Stimulated activated CD4-positive, alpha-beta T cell treated with anti-CD3 and anti-CD28 coated beads, Interleukin-12 subunit alpha, Interleukin-12 subunit beta, amount 100 ng/mL, for 4 hours (primary cell): ENCODE measurements at regions not wholly inside any gene's neighbourhood (a gene's known extent, or its start where the extent isn't known, plus 50 kb on each side); places are given as distances from the start of the nearest gene placed in this dataset.
"Not testable (repeated sequence)": the region's sequence is repeated elsewhere in the genome, so short reads cannot be mapped to it uniquely, and the experiment has no call there.

Source experiments
- DNase-seq: peaks from one replicate; pipeline ENCODE4 v3.0.0-alpha.2; 2020

- not testable (repeated sequence) for DNase-seq
These were observed 87.7 kb upstream of the PLGLB2 start for GRCh38 chr2:87660164-87660563.

GRCh38 chr2:87662316-87663290 lies 85.3 kb upstream of the PLGLB2 start:
- DNase-seq = not testable (repeated sequence)

- DNase-seq = not testable (repeated sequence)
These were observed 84.5 kb upstream of the PLGLB2 start for GRCh38 chr2:87663347-87663746.

DNA sequence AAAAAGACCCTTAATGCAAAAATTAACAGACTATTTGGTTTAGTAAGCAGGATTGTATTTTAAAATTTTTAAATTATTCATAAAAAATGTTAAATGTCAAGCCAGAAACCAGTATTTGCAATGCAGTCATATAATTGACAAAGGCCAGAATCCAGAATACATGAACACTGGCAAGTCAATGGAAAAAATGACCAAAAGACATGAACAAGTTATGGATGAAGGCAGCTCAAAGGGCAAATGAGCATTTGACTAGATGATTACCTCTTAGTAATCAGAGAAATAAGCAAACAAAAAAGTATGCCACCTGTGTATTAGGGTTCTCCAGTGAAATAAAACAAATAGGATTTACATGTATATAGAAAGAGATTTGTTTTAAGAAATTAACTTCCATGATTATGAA lies 80.9 kb upstream of the PLGLB2 start:
- DNase-seq = not testable (repeated sequence)

- DNase-seq = not testable (repeated sequence)
These were observed 79.5 kb upstream of the PLGLB2 start for GRCh38 chr2:87668361-87668760.

DNA sequence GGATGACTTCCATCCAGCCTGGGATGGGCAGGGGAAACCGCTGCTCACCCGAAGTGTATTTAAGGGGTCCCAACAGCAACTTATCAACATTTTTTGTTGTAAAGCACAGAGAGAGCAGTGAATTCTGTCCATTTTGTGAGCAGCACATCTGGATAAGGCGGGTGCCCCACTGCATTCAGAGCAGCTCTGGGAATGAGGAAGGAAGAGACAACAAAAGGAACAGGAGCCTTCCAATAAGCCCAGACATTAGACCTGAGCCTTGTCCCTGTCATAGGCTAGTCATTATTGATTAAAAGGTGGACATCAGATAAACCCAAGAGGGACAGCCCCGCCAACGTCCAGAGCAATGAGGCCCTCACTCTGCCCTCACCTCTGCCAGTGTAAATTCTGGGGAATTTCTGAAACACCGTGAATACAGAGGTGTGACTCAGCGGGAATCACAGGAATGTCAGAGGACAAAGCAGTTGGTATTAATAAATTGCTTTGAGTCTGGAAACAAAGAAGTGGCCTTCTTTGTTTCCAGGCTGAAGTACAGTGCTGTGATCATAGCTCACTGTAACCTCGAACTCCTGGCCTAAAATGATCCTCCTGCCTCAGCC lies 78.2 kb upstream of the PLGLB2 start:
- DNase-seq = not testable (repeated sequence)

- DNase-seq = not testable (repeated sequence)
These were observed 75.5 kb upstream of the PLGLB2 start for GRCh38 chr2:87672404-87672803.

DNA sequence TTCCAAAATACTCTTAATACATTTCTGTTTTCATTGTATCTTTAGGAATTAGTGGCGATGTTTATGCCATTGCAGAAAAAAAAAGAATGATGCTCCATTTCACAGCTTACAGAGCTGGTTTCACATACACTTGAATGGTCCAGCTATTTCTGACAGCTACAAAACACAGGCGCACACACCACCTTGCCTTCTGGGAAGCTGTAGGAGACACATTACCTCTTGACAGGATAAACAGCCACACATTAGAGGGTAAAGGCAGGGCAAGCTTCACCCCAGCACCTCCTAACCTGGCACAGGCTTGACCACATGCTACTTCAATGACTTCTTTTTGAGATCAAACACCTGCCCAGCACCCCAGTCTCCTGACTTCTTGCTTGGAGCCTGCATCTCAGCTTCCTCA lies 73.2 kb upstream of the PLGLB2 start:
- DNase-seq = not testable (repeated sequence)

DNA sequence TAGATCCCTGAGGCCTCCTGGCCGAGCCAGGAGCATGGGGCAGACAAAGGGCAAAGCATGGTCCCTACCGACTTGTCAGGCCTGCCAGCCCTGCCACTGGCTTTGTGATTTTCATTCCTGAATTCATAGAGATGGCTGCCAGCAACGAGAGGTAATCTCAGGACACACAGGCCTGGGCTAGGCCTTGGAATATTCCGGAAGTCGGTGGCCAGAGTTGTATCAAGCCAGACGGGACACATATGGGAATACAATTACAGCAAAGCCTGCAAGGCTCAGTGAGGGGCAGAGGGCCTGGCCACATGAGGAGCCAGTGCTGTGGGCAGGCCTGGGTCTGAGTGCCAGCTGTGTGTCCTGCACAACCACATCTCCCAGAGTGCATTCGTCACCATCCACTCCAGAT lies 72.4 kb upstream of the PLGLB2 start:
- DNase-seq = not testable (repeated sequence)

DNA sequence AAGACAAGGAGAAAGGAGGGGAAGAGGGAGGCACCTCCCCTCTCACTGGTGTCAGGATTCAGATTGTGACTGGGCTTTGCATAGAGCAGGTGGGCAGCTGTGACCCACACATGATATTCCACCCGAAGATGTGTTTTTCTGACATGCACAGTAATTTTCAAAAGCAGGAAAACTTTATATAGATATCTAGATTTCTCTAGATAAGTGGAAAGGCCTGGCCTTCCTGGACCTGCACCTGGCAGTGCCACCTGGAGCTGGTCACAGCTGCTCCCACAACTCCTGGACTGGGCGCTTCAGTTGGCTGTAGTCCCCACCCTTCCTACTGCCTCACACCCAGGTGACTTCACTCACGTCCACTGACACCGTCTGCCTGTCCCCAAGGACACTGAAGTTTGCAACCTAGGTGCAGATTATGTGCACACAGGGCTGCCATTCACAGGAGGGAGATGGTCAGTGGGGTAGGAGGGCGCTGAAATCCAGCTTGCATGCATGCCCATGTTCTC lies 70.4 kb upstream of the PLGLB2 start:
- DNase-seq = not testable (repeated sequence)

DNA sequence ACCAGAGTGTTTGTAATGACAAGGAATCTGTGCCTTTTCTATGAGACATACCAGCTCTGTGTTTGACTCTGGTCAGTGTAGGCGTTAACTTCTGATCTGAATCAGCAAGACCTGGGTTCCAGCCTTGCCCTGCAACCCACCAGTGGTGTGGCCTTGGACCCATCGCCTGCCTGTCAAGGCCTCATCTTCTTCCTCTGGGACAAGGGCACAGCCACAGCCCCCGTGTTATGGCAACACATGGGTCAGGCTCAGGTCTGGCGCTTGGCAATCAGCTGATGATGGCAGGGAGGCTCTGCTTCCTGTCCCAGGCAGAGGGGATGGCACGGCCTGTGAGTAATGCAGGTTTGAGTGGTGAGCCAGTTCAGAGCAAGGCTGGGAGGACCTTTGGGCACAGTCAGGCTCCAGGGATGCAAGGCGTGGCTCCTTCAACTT lies 69.1 kb upstream of the PLGLB2 start:
- DNase-seq = not testable (repeated sequence)

DNA sequence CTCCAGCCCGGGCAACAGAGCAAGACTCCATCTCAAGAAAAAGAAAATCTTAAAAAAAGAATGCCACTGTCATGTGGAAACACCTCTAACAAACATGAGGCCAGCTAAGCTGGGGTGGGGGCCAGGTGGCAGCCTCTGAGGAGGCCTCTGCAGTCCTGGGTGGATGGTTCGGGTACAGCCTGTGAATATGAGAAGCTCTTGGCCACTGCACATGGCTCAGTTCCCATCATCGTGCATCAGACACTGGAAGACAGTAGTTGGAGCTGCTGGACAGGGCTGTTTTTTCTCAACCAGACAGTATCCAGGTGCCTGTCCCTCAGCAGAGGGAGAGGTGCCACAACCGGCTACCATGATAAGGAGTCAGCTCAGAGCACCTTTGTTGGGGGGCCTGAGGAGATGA lies 67.9 kb upstream of the PLGLB2 start:
- DNase-seq = not testable (repeated sequence)

- DNase-seq = not testable (repeated sequence)
These were observed 67.2 kb upstream of the PLGLB2 start for GRCh38 chr2:87680691-87681090.

- not testable (repeated sequence) for DNase-seq
These were observed 64.4 kb upstream of the PLGLB2 start for GRCh38 chr2:87683451-87683850.

DNA sequence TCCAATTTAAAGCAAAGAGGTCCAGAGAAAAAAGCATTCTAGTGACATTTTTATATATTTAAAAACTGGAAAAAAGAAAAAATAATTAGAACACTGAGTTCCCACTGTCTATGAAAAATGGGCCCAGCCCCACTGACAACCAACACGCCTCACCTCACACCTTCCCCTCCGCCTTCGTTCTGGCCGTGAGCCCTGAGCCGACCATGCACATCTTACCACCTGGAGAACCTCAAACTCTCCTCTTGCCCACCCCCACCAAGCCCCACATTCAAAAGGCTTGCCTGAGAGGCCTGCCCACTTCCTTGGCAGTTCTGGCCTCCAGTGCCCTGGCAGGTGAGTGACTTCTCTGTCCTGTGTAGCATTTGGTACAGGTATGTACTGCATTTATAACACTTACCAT lies 63.9 kb upstream of the PLGLB2 start:
- DNase-seq = not testable (repeated sequence)

DNA sequence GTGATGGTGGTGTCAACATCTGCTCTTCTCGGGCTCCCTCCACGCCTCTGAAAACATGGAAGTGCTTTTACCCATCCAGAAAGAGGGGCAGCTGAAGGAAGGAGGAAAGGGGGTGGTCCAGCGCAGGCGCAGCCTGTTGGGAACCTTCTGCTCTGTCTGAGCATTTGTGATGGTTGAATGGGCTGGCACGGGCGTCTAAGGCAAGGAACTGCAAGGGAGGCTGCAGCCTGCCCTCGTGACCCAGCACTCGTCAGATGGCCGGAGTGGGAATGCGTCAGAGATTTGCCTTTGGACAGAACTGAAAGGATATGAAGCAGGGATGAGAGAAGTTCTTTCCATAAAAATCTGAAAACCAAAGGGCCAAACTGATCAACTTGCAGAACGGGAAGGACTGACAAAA lies 62.3 kb upstream of the PLGLB2 start:
- not testable (repeated sequence) for DNase-seq

GRCh38 chr2:87686873-87687549 lies 60.9 kb upstream of the PLGLB2 start:
- DNase-seq = not testable (repeated sequence)

DNA sequence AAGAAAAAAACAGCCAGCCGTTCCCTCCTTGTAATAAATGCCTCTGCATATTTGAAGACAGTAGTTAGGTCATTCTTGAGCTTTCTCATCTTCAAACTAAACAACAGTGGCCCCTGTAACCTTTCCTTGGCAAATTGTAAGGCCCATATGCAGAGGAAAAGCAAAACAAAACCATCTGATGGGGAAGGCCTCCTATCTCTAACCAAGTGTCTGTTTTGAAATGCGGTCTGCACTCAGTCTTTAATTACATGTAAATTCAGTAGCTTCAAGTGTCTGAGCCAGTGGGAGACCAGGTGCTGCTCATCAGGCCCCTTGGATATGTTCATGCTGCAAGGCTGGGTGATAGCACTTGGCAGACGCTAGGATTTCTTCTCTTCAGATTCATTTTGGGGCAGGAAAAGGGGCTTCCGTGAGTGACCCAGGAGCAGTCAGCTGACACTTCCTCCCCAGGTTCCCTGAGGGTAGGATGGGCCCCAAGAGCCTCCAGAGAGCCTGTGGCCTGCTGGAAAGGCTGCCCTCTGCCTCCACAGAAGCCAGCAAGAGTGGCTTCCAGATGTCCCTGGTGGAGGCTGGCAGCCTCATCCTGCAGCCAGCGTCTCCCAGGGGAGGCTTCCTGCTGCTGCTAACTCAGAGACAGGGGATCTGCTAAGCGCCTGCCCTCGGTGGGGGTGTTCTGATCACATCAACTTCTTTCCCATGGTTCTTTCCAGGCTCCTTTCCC lies 60.2 kb upstream of the PLGLB2 start:
- DNase-seq = not testable (repeated sequence)

DNA sequence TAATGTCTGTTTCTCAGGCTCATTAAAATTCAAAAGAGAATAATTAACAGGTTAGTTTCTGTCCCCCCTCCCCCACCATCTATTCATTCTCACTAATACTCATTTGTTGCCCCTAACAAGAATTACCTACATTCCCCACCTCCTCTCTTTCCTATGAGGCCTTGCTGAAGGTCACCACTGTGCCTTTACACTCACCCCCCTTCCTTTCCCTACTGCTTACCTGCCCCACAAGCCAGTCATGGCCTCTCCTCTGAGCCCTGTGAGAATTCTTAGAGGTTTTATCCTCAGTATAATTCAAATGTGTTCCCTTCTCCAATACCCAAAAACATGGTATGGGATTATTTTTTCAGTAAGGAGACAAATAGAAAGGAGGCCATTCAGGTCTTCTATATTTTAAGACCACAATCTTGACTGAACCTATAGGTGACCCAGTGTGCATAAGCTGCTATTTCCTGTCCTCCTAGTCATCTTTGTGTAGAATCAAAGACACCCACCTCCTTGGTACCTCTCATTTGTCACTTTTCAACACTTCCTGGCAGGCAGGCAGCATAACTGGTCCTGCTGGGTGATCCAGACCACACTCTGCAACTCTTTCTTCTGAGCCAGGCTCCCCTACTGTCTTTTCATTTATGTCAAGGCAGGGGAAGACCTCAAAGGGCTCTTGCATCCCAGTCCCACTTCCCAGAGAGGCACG lies 55.8 kb upstream of the PLGLB2 start:
- DNase-seq = not testable (repeated sequence)

DNA sequence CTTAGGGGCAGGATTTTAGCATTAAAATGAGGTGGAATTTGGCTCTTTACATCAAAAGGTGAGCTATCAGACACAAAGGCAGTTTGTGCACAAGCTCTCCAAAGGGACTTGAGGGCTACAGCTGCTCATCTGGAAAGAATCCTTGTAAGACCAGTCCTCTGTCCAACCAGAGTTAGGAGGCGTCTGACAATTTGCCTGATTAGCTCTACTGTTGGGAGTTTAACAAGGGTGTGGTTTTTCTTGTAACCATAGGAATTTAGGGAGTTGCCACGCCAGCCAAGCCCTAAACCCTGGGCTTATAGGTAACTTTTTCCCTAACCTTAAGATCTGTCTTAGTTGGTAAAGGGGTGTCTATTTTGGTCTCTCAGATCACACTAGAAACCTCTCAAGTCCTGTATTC lies 55.0 kb upstream of the PLGLB2 start:
- not testable (repeated sequence) for DNase-seq

- DNase-seq = not testable (repeated sequence)
These were observed 54.0 kb upstream of the PLGLB2 start for GRCh38 chr2:87693882-87694281.
